ENCODE measurements at regions not wholly inside any gene's neighbourhood (a gene's known extent, or its start where the extent isn't known, plus 50 kb on each side); places are given as distances from the start of the nearest gene placed in this dataset.

GRCh38 chr9:118882684-118883083 is 486.6 kb downstream of the BRINP1 start:
- DNase-seq (ENCODE audit: low read depth in 2 of 2, low spot score in 1 of 2): no peak

GRCh38 chr9:118883411-118883810 is 485.8 kb downstream of the BRINP1 start:
- no peak for DNase-seq (ENCODE audit: low read depth in 2 of 2, low spot score in 1 of 2)

GRCh38 chr9:118891213-118891612 is 478.0 kb downstream of the BRINP1 start:
- DNase-seq (ENCODE audit: low read depth in 2 of 2, low spot score in 1 of 2): no peak

GRCh38 chr9:118896324-118897000 is 472.8 kb downstream of the BRINP1 start:
- DNase-seq (ENCODE audit: low read depth in 2 of 2, low spot score in 1 of 2): no peak

GRCh38 chr9:118918180-118918579 is 451.1 kb downstream of the BRINP1 start:
- no peak for DNase-seq (ENCODE audit: low read depth in 2 of 2, low spot score in 1 of 2)

GRCh38 chr9:118928722-118929121 is 440.5 kb downstream of the BRINP1 start:
- DNase-seq (ENCODE audit: low read depth in 2 of 2, low spot score in 1 of 2): no peak

GRCh38 chr9:118929287-118929686 is 439.9 kb downstream of the BRINP1 start:
- DNase-seq (ENCODE audit: low read depth in 2 of 2, low spot score in 1 of 2): no peak

- DNase-seq (ENCODE audit: low read depth in 2 of 2, low spot score in 1 of 2): no peak
Observed at GRCh38 chr9:118931941-118932340, 437.3 kb downstream of the BRINP1 start.

- no peak for DNase-seq (ENCODE audit: low read depth in 2 of 2, low spot score in 1 of 2)
Observed at GRCh38 chr9:118938581-118938980, 430.7 kb downstream of the BRINP1 start.

- DNase-seq (ENCODE audit: low read depth in 2 of 2, low spot score in 1 of 2): no peak
Observed at GRCh38 chr9:118940473-118940872, 428.8 kb downstream of the BRINP1 start.

- DNase-seq (ENCODE audit: low read depth in 2 of 2, low spot score in 1 of 2): no peak
Observed at GRCh38 chr9:118946669-118947068, 422.6 kb downstream of the BRINP1 start.

- DNase-seq (ENCODE audit: low read depth in 2 of 2, low spot score in 1 of 2): no peak
Observed at GRCh38 chr9:118954857-118955256, 414.4 kb downstream of the BRINP1 start.

GRCh38 chr9:118957585-118957984 is 411.6 kb downstream of the BRINP1 start:
- no peak for DNase-seq (ENCODE audit: low read depth in 2 of 2, low spot score in 1 of 2)

GRCh38 chr9:118959366-118959765 is 409.9 kb downstream of the BRINP1 start:
- DNase-seq (ENCODE audit: low read depth in 2 of 2, low spot score in 1 of 2): no peak

GRCh38 chr9:118961857-118962256 is 407.4 kb downstream of the BRINP1 start:
- no peak for DNase-seq (ENCODE audit: low read depth in 2 of 2, low spot score in 1 of 2)

GRCh38 chr9:118962426-118962825 is 406.8 kb downstream of the BRINP1 start:
- no peak for DNase-seq (ENCODE audit: low read depth in 2 of 2, low spot score in 1 of 2)

GRCh38 chr9:118963674-118964073 is 405.6 kb downstream of the BRINP1 start:
- DNase-seq (ENCODE audit: low read depth in 2 of 2, low spot score in 1 of 2): no peak

- DNase-seq (ENCODE audit: low read depth in 2 of 2, low spot score in 1 of 2): no peak
Observed at GRCh38 chr9:118967901-118968300, 401.3 kb downstream of the BRINP1 start.

GRCh38 chr9:118975736-118976135 is 393.5 kb downstream of the BRINP1 start:
- no peak for DNase-seq (ENCODE audit: low read depth in 2 of 2, low spot score in 1 of 2)

GRCh38 chr9:118976160-118976559 is 393.1 kb downstream of the BRINP1 start:
- no peak for DNase-seq (ENCODE audit: low read depth in 2 of 2, low spot score in 1 of 2)

GRCh38 chr9:118984607-118985006 is 384.6 kb downstream of the BRINP1 start:
- DNase-seq (ENCODE audit: low read depth in 2 of 2, low spot score in 1 of 2): no peak

- no peak for DNase-seq (ENCODE audit: low read depth in 2 of 2, low spot score in 1 of 2)
Observed at GRCh38 chr9:118985851-118986250, 383.4 kb downstream of the BRINP1 start.

GRCh38 chr9:118987167-118987566 is 382.1 kb downstream of the BRINP1 start:
- no peak for DNase-seq (ENCODE audit: low read depth in 2 of 2, low spot score in 1 of 2)
